Mammary epithelial cell (primary cell): ENCODE measurements at regions not wholly inside any gene's neighbourhood (a gene's known extent, or its start where the extent isn't known, plus 50 kb on each side); places are given as distances from the start of the nearest gene placed in this dataset.
"Not testable (repeated sequence)": the region's sequence is repeated elsewhere in the genome, so short reads cannot be mapped to it uniquely, and the experiment has no call there.

Experiments used
- EZH2 ChIP-seq: IDR thresholded peaks from 2 replicates; pipeline ENCODE4 v1.6.1; 2012; ENCODE audit warnings: low read length, inconsistent platforms, borderline replicate concordance
- TF ChIP-seq, protein P1 (sequence below), 2 donors: IDR thresholded peaks in 1 of 2; conservative IDR thresholded peaks in 1 of 2; 2 replicates each; pipeline ENCODE4 v1.5.1; 2011 to 2012; ENCODE audit warnings: inconsistent platforms in 2 of 2, low read length in 2 of 2, mild to moderate bottlenecking in 2 of 2, control low read depth in 1 of 2, low read depth in 1 of 2; ENCODE audit not compliant: insufficient read depth in 1 of 2; ENCODE audit errors: extremely low read depth in 1 of 2

DNA sequence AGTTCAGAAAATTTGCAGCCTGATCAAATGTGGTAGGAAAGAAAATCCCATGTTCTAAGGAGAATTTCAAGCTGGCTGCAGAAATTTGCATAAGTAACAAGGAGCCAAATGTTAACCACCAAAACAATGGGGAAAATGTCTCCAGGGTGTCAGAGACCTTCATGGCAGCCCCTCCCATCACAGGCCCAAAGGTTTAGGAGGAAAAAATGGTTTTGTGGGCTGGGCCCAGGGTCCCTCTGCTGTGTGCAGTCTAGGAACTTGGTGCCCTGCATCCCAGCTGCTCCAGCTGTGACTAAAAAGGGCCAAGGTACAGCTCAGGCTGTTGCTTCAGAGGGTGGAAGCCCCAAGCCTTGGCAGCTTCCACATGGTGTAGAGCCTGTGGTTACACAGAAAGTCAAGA is 79.8 kb downstream of the WSB1 start:
- TF ChIP-seq, protein P1, sequence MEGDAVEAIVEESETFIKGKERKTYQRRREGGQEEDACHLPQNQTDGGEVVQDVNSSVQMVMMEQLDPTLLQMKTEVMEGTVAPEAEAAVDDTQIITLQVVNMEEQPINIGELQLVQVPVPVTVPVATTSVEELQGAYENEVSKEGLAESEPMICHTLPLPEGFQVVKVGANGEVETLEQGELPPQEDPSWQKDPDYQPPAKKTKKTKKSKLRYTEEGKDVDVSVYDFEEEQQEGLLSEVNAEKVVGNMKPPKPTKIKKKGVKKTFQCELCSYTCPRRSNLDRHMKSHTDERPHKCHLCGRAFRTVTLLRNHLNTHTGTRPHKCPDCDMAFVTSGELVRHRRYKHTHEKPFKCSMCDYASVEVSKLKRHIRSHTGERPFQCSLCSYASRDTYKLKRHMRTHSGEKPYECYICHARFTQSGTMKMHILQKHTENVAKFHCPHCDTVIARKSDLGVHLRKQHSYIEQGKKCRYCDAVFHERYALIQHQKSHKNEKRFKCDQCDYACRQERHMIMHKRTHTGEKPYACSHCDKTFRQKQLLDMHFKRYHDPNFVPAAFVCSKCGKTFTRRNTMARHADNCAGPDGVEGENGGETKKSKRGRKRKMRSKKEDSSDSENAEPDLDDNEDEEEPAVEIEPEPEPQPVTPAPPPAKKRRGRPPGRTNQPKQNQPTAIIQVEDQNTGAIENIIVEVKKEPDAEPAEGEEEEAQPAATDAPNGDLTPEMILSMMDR (conservative IDR thresholded peaks at IDR 0.05 in 1 of 2, IDR thresholded peaks at IDR 0.05 in 1 of 2; ENCODE audit: extremely low read depth in 1 of 2, insufficient read depth in 1 of 2, low read depth in 1 of 2, low read length in 2 of 2): not testable (repeated sequence)
- not testable (repeated sequence) for TF ChIP-seq EZH2
